Lung (tissue), 11 donors: ENCODE measurements at regions not wholly inside any gene's neighbourhood (a gene's known extent, or its start where the extent isn't known, plus 50 kb on each side); places are given as distances from the start of the nearest gene placed in this dataset.
"Not testable (repeated sequence)": the region's sequence is repeated elsewhere in the genome, so short reads cannot be mapped to it uniquely, and the experiment has no call there.

Source experiments
- ATAC-seq: fragments of 200-7000 bp; cut with Tn5 transposase; one replicate; pipeline ENCODE4 v1.9.1; 2020; ENCODE audit warnings: moderate number of reproducible peaks; ENCODE audit not compliant: insufficient read depth, low FRiP score
- DNase-seq, 3 donors: peaks; one replicate each; pipeline ENCODE4 v3.0.0-alpha.2; 2013 to 2017
- H3K27ac ChIP-seq, 2 donors: one replicate each; pipeline ENCODE4 v1.5.1; 2013; ENCODE audit warnings: mild to moderate bottlenecking in 2 of 2, moderate library complexity in 2 of 2, control low read depth in 1 of 2, inconsistent platforms in 1 of 2, low read depth in 1 of 2, low read length in 1 of 2
- H3K27me3 ChIP-seq, 3 donors: one replicate each; pipeline ENCODE4 v1.5.1; 2013; ENCODE audit warnings: low read length in 2 of 3; ENCODE audit not compliant: control insufficient read depth in 3 of 3, insufficient read depth in 3 of 3
- H3K36me3 ChIP-seq, 4 donors: one replicate each; pipeline ENCODE4 v1.5.1; 2013; ENCODE audit warnings: low read length in 4 of 4, mild to moderate bottlenecking in 1 of 4, moderate library complexity in 1 of 4; ENCODE audit not compliant: control insufficient read depth in 4 of 4, insufficient read depth in 4 of 4
- H3K4me1 ChIP-seq, 5 donors: one replicate each; pipeline ENCODE4 v1.5.1; 2013; ENCODE audit warnings: low read length in 5 of 5, mild to moderate bottlenecking in 2 of 5, moderate library complexity in 1 of 5; ENCODE audit not compliant: control insufficient read depth in 5 of 5, insufficient read depth in 5 of 5
- H3K4me3 ChIP-seq: one replicate; pipeline ENCODE4 v1.5.1; 2013; ENCODE audit warnings: mild to moderate bottlenecking, control low read depth, moderate library complexity
- H3K9ac ChIP-seq, 2 donors: one replicate each; pipeline ENCODE4 v1.5.1; 2013; ENCODE audit warnings: low read length in 2 of 2, control low read depth in 1 of 2; ENCODE audit not compliant: insufficient read depth in 1 of 2
- H3K9me3 ChIP-seq, 4 donors: one replicate each; pipeline ENCODE4 v1.5.1; 2013; ENCODE audit warnings: low read length in 3 of 4, mild to moderate bottlenecking in 1 of 4, moderate library complexity in 1 of 4; ENCODE audit not compliant: control insufficient read depth in 4 of 4, insufficient read depth in 3 of 4
- CTCF ChIP-seq: IDR thresholded peaks from 2 replicates; pipeline ENCODE4 v1.5.1; 2012; ENCODE audit warnings: mild to moderate bottlenecking; ENCODE audit errors: control extremely low read depth, extremely low read depth
- WGBS, 2 donors: extraction: QIAGEN DNeasy Blood & Tissue Kit; methylation state at CpG; one replicate each; pipeline ENCODE4 v1.1.7; 2013; 5-methylcytosine and 5-hydroxymethylcytosine counted together
- donor health status: control.
- donor health status: control.
- donor health status: Bipolar disorder and iron deficiency.
- donor health status: healthy.
- donor health status: DM: yes; HTN: yes; CAD: no.

GRCh38 chr2:16722126-16722525 lies 56.5 kb upstream of the CYRIA start:
- no peak for DNase-seq
- ATAC-seq: no peak
- Histone ChIP-seq H3K4me1 (peaks cover 0 to 9% (median 2%) of the 10 kb centered on the region in 5 donors), H3K27ac (no peak overlapping the region), H3K36me3 (no peaks in the 10 kb centered on the region), H3K27me3 (no peaks in the 10 kb centered on the region), H3K9ac (no peak overlapping the region), H3K4me3 (no peak overlapping the region), H3K9me3 (no peaks in the 10 kb centered on the region)
- WGBS, 2 donors: 78 to 96% methylated on average over 1 of the region's 1 CpG
- TF ChIP-seq CTCF: no peak

- H3K4me1 ChIP-seq, H3K9ac ChIP-seq, H3K9me3 ChIP-seq, H3K4me3 ChIP-seq, H3K27me3 ChIP-seq, H3K27ac ChIP-seq, ATAC-seq, H3K36me3 ChIP-seq, DNase-seq: not testable (repeated sequence)
- WGBS, 2 donors: 88 to 92% methylated on average over 4 of the region's 4 CpGs
These were observed 55.9 kb upstream of the CYRIA start for GRCh38 chr2:16721529-16721928.

- WGBS, 2 donors: 80 to 92% methylated on average over 3 of the region's 3 CpGs
- DNase-seq, H3K4me1 ChIP-seq, H3K27ac ChIP-seq, H3K4me3 ChIP-seq, H3K9ac ChIP-seq, ATAC-seq, H3K36me3 ChIP-seq, H3K9me3 ChIP-seq, H3K27me3 ChIP-seq: not testable (repeated sequence)
These were observed 55.1 kb upstream of the CYRIA start for GRCh38 chr2:16720737-16721136.

GRCh38 chr2:16719485-16719808 lies 53.8 kb upstream of the CYRIA start:
- no peak overlapping the region for H3K4me3 ChIP-seq
- peaks cover 0 to 9% (median 3%) of the 10 kb centered on the region in 5 donors for H3K4me1 ChIP-seq
- no peaks in the 10 kb centered on the region for H3K36me3 ChIP-seq
- WGBS, 2 donors: 85 to 92% methylated on average over 3 of the region's 3 CpGs
- no peak for DNase-seq
- H3K9ac ChIP-seq: no peak overlapping the region
- no peak for TF ChIP-seq CTCF
- ATAC-seq: no peak
- no peak overlapping the region for H3K27ac ChIP-seq
- H3K27me3 ChIP-seq: no peaks in the 10 kb centered on the region
- H3K9me3 ChIP-seq: no peaks in the 10 kb centered on the region
